T-cell (primary cell): ENCODE measurements at regions not wholly inside any gene's neighbourhood (a gene's known extent, or its start where the extent isn't known, plus 50 kb on each side); places are given as distances from the start of the nearest gene placed in this dataset.

Source experiments
- ATAC-seq, 4 experiments: fragments of 200-7000 bp in 3 of 4; fragments of 150-1000 bp in 1 of 4; cut with Tn5 transposase; replicated peaks in 1 of 4; 1 replicate in 3 of 4; 2 replicates in 1 of 4; pipeline ENCODE4 v1.10.0; 2021; ENCODE audit warnings: moderate library complexity in 3 of 4, mild to moderate bottlenecking in 2 of 4, moderate number of reproducible peaks in 1 of 4
- CTCF ChIA-PET, 2 donors: fragments of 300-600 bp; sonication (Branson Sonifier 250); formaldehyde crosslinking; loops; one replicate each; lab custom pipeline; 2022; ENCODE audit warnings: antibody characterized with exemption in 2 of 2; lab: Charles Lee
- POLR2A ChIA-PET, 2 donors: fragments of 300-600 bp; sonication (Branson Sonifier 250); formaldehyde crosslinking; loops; one replicate each; lab custom pipeline; 2022; ENCODE audit warnings: antibody characterized with exemption in 2 of 2; lab: Charles Lee
- DNase-seq, 35 experiments: peaks; one replicate each; pipeline versions ENCODE4 v3.0.0 to v3.0.0-alpha.2; 2013 to 2023
- H3K27ac ChIP-seq: one replicate; pipeline ENCODE4 v1.5.1; 2013; ENCODE audit warnings: low read length
- H3K27me3 ChIP-seq, 2 experiments: replicated peaks in 1 of 2; 1 replicate in 1 of 2; 2 replicates in 1 of 2; pipeline versions ENCODE4 v1.6.1 to v1.7.0; 2013; ENCODE audit warnings: low read length in 1 of 2, mixed read lengths in 1 of 2; ENCODE audit not compliant: control insufficient read depth in 2 of 2, insufficient read depth in 2 of 2; ENCODE audit errors: extremely low read depth in 1 of 2
- H3K36me3 ChIP-seq, 2 donors: 1 replicate in 1 of 2; 2 replicates in 1 of 2; pipeline versions ENCODE4 v1.6.1 to v1.7.0; 2013; ENCODE audit warnings: low read length in 1 of 2; ENCODE audit not compliant: control insufficient read depth in 2 of 2, insufficient read depth in 1 of 2; ENCODE audit errors: extremely low read depth in 1 of 2
- H3K4me1 ChIP-seq, 2 experiments: 1 replicate in 1 of 2; 2 replicates in 1 of 2; pipeline versions ENCODE4 v1.6.1 to v1.7.0; 2013; ENCODE audit warnings: low read length in 2 of 2, mixed read lengths in 1 of 2; ENCODE audit not compliant: insufficient read depth in 2 of 2, control insufficient read depth in 1 of 2; ENCODE audit errors: extremely low read depth in 1 of 2
- H3K4me3 ChIP-seq, 2 donors: 1 replicate in 1 of 2; 2 replicates in 1 of 2; pipeline versions ENCODE4 v1.5.1 to v1.7.0; 2013; ENCODE audit warnings: mild to moderate bottlenecking in 2 of 2, low read length in 1 of 2, moderate library complexity in 1 of 2; ENCODE audit not compliant: control insufficient read depth in 1 of 2; ENCODE audit errors: extremely low read depth in 1 of 2
- H3K9me3 ChIP-seq: 2 replicates; pipeline ENCODE4 v1.7.0; 2013
- H3K27ac Mint-ChIP-seq, 2 donors: one replicate each; pipeline ENCODE4 v1.8.0; 2020 to 2021; ENCODE audit warnings: mild to moderate bottlenecking in 2 of 2, mixed read lengths in 2 of 2
- H3K27me3 Mint-ChIP-seq, 2 donors: one replicate each; pipeline ENCODE4 v1.8.0; 2021 to 2022; ENCODE audit warnings: mixed read lengths in 2 of 2
- H3K36me3 Mint-ChIP-seq: one replicate; pipeline ENCODE4 v1.8.0; 2021; ENCODE audit warnings: mixed read lengths
- H3K4me1 Mint-ChIP-seq, 3 donors: one replicate each; pipeline ENCODE4 v1.8.0; 2020 to 2022; ENCODE audit warnings: mixed read lengths in 3 of 3, mild to moderate bottlenecking in 1 of 3
- H3K4me3 Mint-ChIP-seq, 3 donors: one replicate each; pipeline ENCODE4 v1.8.0; 2020 to 2022; ENCODE audit warnings: mild to moderate bottlenecking in 3 of 3, mixed read lengths in 3 of 3, moderate library complexity in 3 of 3
- H3K9me3 Mint-ChIP-seq, 3 donors: one replicate each; pipeline ENCODE4 v1.8.0; 2020 to 2022; ENCODE audit warnings: mixed read lengths in 3 of 3
- WGBS: methylation state at CpG from one replicate; pipeline ENCODE4 v1.1.5; 2013; ENCODE audit warnings: missing lambda C conversion rate; ENCODE audit not compliant: insufficient coverage; 5-methylcytosine and 5-hydroxymethylcytosine counted together

DNA sequence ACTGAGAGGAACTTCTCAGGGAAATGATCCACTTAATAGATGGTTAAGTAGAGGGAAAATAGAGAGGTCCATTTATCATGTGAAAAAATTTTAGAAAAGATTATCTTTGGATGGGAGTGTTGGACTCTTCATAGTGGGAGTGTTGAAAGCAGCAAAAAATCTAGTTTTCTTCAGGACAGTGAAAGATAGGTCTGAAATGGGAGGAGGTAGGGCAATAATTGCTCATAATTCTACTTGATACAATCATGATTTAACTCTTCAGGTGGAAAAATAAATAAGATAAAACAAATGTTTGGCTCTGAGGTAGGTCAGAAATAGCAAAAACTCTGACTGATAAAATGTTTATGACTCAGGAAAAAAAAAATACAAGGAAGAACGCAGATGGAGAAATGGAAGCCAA is 144.1 kb upstream of the DPH6 start:
- CTCF ChIA-PET = no interaction called here
- Mint-ChIP-seq H3K36me3 (no peaks in the 10 kb centered on the region), H3K27me3 (peaks cover 14 to 17% of the 10 kb centered on the region in 2 donors), H3K4me1 (no peaks in the 10 kb centered on the region), H3K9me3 (no peaks in the 10 kb centered on the region), H3K4me3 (no peak overlapping the region), H3K27ac (no peak overlapping the region)
- H3K4me1 ChIP-seq = no peaks in the 10 kb centered on the region
- no peaks in the 10 kb centered on the region for H3K36me3 ChIP-seq
- ATAC-seq = no peak
- no peak for DNase-seq
- H3K9me3 ChIP-seq = no peaks in the 10 kb centered on the region
- WGBS = 83% methylated on average over 1 of the region's 1 CpG
- H3K27me3 ChIP-seq = no peaks in the 10 kb centered on the region
- H3K27ac ChIP-seq = no peak overlapping the region
- POLR2A ChIA-PET = no interaction called here
- no peak overlapping the region for H3K4me3 ChIP-seq

DNA sequence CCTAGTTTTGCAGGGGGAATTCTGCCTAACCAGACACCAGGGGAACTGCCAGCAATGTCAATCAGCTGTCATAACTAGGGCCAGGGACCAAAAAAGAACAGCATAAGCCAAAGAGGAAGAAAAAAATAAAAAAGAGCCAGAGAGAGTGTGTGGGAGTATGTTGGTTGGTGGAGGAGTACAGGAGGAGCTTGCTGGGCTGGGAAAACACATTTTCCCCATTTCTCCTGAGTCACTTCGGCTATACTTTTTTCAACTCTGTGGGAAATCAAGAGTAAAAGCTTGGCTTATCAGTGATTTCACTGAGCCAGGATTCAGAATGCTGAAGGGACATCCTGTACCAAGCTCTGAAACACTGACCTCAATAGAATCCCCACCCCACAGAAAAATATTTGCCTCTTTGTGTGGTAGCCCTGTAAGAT is 144.7 kb upstream of the DPH6 start:
- Histone ChIP-seq H3K27ac (no peak overlapping the region), H3K36me3 (no peaks in the 10 kb centered on the region), H3K4me1 (no peaks in the 10 kb centered on the region), H3K27me3 (no peaks in the 10 kb centered on the region), H3K4me3 (no peak overlapping the region), H3K9me3 (no peaks in the 10 kb centered on the region)
- DNase-seq (no peak), ATAC-seq (no peak)
- Mint-ChIP-seq H3K4me1 (no peaks in the 10 kb centered on the region), H3K27me3 (peaks cover 12 to 13% of the 10 kb centered on the region in 2 donors), H3K27ac (no peak overlapping the region), H3K4me3 (no peak overlapping the region), H3K9me3 (no peaks in the 10 kb centered on the region), H3K36me3 (no peaks in the 10 kb centered on the region)
- ChIA-PET CTCF (no interaction called here), POLR2A (no interaction called here)
- WGBS = no CpG with 5 or more reads among the region's 1 CpG

DNA sequence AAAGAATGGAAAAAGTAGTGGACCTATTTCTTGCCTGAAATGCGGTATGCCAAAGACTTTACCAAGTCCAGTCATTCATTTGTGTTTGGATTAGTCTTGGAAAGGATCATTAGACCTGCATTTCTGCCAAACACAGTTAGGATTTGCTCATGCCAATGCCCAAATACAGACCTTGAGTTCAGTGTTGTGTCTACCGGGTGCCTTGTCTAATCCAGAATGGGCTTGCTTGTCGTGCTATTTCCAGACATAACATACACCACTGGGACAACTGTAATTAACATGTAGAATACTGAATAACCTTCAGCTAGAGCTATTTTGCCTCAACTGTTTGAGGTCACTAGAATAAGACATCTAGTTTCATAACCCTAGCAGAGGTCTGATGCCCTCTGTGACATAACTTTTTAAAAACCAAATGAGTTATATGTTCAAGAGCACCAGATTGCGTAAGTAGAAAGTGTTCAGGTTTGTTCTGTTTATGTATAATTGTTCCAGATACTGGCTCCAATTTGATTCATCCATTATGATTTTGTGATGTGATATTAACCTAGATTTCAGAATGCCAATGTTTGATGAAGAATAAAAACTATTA is 145.3 kb upstream of the DPH6 start:
- no peaks in the 10 kb centered on the region for H3K4me1 ChIP-seq
- Mint-ChIP-seq H3K36me3 (no peaks in the 10 kb centered on the region), H3K4me3 (no peak overlapping the region), H3K9me3 (no peaks in the 10 kb centered on the region), H3K4me1 (no peaks in the 10 kb centered on the region), H3K27me3 (peaks cover 9 to 11% of the 10 kb centered on the region in 2 donors), H3K27ac (no peak overlapping the region)
- ChIA-PET CTCF (no interaction called here), POLR2A (no interaction called here)
- no peak overlapping the region for H3K27ac ChIP-seq
- no peak overlapping the region for H3K4me3 ChIP-seq
- no peaks in the 10 kb centered on the region for H3K27me3 ChIP-seq
- 87% methylated on average over 3 of the region's 4 CpGs for WGBS
- DNase-seq = no peak
- no peaks in the 10 kb centered on the region for H3K9me3 ChIP-seq
- no peak for ATAC-seq
- no peaks in the 10 kb centered on the region for H3K36me3 ChIP-seq

DNA sequence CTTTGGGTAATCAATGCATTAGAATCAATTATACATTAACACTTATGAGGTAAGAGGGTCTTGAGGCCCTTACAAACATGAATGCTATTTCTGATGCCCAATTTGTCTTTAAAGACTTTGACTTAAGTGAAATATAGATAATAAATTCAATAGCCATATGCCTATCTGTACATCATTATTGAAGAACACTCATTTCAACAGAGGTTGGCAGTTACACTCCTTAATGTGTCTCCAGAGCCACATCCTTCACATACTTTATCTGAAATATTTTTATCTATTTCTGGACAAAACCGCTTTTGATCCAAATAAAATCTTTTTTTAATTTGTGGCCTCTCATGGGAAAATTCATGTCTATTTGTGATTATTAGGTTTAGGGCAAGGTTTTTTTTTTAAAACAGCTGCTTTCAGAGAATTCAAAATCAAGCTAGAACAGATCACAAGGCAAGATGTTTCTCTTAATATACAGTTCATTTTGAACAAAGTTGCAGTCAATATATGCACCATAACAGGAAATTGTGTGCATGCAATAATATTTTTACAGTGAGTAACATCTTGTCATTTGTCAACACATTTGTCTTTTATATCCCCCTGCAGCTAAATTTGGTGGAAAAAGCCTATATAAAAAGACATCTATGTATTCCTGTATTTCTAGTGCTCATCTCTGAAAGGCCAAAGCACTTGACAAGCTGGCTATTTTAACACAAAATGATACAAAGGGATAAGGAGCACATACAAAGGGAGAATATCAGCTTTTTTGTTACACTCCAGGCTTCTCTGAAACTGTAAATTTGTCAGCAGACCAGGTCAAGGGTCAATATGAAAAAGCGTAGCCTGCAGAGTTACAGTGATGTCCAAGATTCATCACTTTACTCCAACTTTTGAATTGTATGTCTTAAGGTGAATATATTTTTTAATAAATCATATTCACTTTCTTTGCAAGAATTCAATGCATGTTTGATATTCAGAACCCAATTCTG is 146.2 kb upstream of the DPH6 start:
- no peak for DNase-seq
- Histone ChIP-seq H3K36me3 (no peaks in the 10 kb centered on the region), H3K27ac (no peak overlapping the region), H3K4me3 (no peak overlapping the region), H3K4me1 (no peaks in the 10 kb centered on the region), H3K27me3 (no peaks in the 10 kb centered on the region), H3K9me3 (no peaks in the 10 kb centered on the region)
- H3K4me3 Mint-ChIP-seq = no peak overlapping the region
- ChIA-PET POLR2A (no interaction called here), CTCF (no interaction called here)
- no peak for ATAC-seq
- no peaks in the 10 kb centered on the region for H3K4me1 Mint-ChIP-seq
- H3K27ac Mint-ChIP-seq = no peak overlapping the region
- no CpG with 5 or more reads among the region's 2 CpGs for WGBS
- H3K27me3 Mint-ChIP-seq = peaks cover 4 to 7% of the 10 kb centered on the region in 2 donors
- no peaks in the 10 kb centered on the region for H3K36me3 Mint-ChIP-seq
- H3K9me3 Mint-ChIP-seq = no peaks in the 10 kb centered on the region

DNA sequence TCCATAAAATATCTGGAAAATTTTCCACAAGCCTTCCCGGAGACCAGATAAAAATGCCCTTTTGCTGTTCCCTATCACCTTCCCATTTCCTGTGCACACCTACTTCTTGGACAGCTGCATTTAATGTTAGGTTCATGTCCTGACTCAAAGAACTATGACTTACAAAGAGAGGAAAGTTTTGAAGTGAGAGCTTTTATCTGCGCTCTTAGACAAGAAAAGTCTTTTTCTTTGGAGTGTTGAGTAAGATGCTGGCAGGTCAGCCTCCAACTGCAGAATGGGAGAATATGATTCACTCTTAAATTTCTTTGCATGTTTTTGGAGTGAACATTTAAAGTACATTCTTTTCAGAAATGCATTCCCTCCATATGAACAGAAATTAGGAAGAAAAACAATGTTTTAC is 147.3 kb upstream of the DPH6 start:
- Mint-ChIP-seq H3K27me3 (peaks cover 4% of the 10 kb centered on the region in 2 donors), H3K9me3 (no peaks in the 10 kb centered on the region), H3K27ac (no peak overlapping the region), H3K4me1 (no peaks in the 10 kb centered on the region), H3K4me3 (no peak overlapping the region), H3K36me3 (no peaks in the 10 kb centered on the region)
- CTCF ChIA-PET = no interaction called here
- ATAC-seq (no peak), DNase-seq (no peak)
- no peaks in the 10 kb centered on the region for H3K36me3 ChIP-seq
- POLR2A ChIA-PET = no interaction called here
- no peak overlapping the region for H3K4me3 ChIP-seq
- H3K27me3 ChIP-seq = no peaks in the 10 kb centered on the region
- whole genome bisulfite sequencing = no CpG with 5 or more reads among the region's 2 CpGs
- H3K9me3 ChIP-seq = no peaks in the 10 kb centered on the region
- H3K27ac ChIP-seq = no peak overlapping the region
- H3K4me1 ChIP-seq = no peaks in the 10 kb centered on the region

DNA sequence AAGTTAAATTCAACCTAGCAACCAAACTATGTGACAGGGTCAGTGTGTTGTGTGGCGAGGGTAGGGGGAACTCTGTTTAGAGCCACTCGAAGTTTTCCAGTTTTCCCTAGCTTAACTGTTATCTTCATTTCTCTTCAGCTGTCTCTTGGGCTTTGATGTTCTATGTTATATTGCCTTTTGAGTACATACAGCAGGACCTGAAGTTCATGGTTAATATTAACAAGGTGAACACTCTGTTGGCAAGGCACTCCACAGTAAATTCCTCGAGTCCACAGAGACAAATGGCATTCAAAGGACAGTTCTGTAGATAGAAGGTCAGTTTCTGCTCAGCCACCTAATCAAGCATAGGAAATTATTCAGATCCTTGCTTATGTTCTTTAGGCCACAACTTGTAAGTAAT is 147.9 kb upstream of the DPH6 start:
- ChIA-PET CTCF (no interaction called here), POLR2A (no interaction called here)
- DNase-seq (no peak), ATAC-seq (no peak)
- H3K4me3 Mint-ChIP-seq = no peak overlapping the region
- no peaks in the 10 kb centered on the region for H3K4me1 Mint-ChIP-seq
- Histone ChIP-seq H3K36me3 (no peaks in the 10 kb centered on the region), H3K4me3 (no peak overlapping the region), H3K9me3 (no peaks in the 10 kb centered on the region), H3K4me1 (no peaks in the 10 kb centered on the region), H3K27me3 (no peaks in the 10 kb centered on the region), H3K27ac (no peak overlapping the region)
- 80% methylated on average over 1 of the region's 3 CpGs for WGBS
- H3K27ac Mint-ChIP-seq = no peak overlapping the region
- H3K36me3 Mint-ChIP-seq = no peaks in the 10 kb centered on the region
- peaks cover 3 to 8% of the 10 kb centered on the region in 2 donors for H3K27me3 Mint-ChIP-seq
- no peaks in the 10 kb centered on the region for H3K9me3 Mint-ChIP-seq
